ENCODE measurements at regions not wholly inside any gene's neighbourhood (a gene's known extent, or its start where the extent isn't known, plus 50 kb on each side); places are given as distances from the start of the nearest gene placed in this dataset.

GRCh38 chr6:40253420-40253819 is 319.2 kb upstream of the MOCS1 start:
- H3K4me3 ChIP-seq, result no peak overlapping the region
- no peaks in the 10 kb centered on the region for H3K9me3 ChIP-seq
- DNase-seq, result no peak
- no peaks in the 10 kb centered on the region for H3K4me1 ChIP-seq
- 61 to 79% (median 63%) methylated on average over 3 of the region's 3 CpGs for WGBS, 3 donors
- no peaks in the 10 kb centered on the region for H3K27me3 ChIP-seq (ENCODE audit: insufficient read depth in 3 of 3, low read length in 2 of 3)
- no peak overlapping the region for H3K27ac ChIP-seq
- intact Hi-C loops (cut with DNase I), result no loop called here
- TF ChIP-seq CTCF (IDR thresholded peaks at IDR 0.05), result no peak
- H3K36me3 ChIP-seq (ENCODE audit: insufficient read depth in 1 of 2, low read depth in 1 of 2), result no peaks in the 10 kb centered on the region
- ATAC-seq, result no peak

- WGBS, 3 donors, result 69 to 82% (median 77%) methylated on average over 4 of the region's 4 CpGs
- no peak for DNase-seq
- Histone ChIP-seq H3K27me3 (ENCODE audit: insufficient read depth in 3 of 3, low read length in 2 of 3) (no peaks in the 10 kb centered on the region), H3K36me3 (ENCODE audit: insufficient read depth in 1 of 2, low read depth in 1 of 2) (no peaks in the 10 kb centered on the region), H3K9me3 (no peaks in the 10 kb centered on the region), H3K4me3 (no peak overlapping the region), H3K27ac (no peak overlapping the region), H3K4me1 (no peaks in the 10 kb centered on the region)
- TF ChIP-seq CTCF (IDR thresholded peaks at IDR 0.05), result no peak
- intact Hi-C loops (cut with DNase I), result no loop called here
- no peak for ATAC-seq
Measured at GRCh38 chr6:40252531-40253258, 318.4 kb upstream of the MOCS1 start.

DNA sequence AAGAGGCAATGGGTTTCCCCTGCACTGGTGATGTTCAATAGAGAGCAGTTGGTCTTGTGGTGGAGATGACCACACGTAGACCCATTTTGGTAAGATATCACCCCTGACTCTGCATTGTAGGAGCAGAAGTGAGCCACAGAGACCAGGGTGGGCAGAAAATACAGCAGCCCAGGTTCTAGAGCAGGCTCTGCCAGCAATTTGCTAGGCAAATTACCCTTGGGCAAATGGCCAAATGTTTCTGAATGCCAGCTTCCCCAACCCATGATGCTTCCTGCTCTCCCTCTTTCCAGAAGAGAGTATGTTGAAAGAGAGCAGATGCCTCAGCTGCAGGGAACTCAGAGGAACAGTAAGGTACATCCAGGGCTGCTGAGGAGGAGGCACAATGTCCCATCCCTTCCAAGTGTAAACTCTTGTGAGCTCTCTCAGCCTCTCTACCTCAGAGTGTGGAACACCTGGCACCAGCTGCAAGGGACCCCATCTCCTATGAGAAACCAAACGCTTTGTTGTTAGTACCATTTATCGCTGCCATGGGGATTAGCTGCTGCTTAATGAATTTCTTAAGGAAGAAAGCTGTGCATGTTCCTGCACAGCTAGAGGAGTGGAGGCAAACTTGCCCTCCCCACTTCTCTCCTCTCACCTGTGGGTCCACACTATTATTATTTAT is 317.5 kb upstream of the MOCS1 start:
- Histone ChIP-seq H3K27ac (no peak overlapping the region), H3K36me3 (ENCODE audit: insufficient read depth in 1 of 2, low read depth in 1 of 2) (no peaks in the 10 kb centered on the region), H3K9me3 (no peaks in the 10 kb centered on the region), H3K4me3 (no peak overlapping the region), H3K27me3 (ENCODE audit: insufficient read depth in 3 of 3, low read length in 2 of 3) (no peaks in the 10 kb centered on the region), H3K4me1 (no peaks in the 10 kb centered on the region)
- ATAC-seq, result no peak
- 62 to 75% (median 73%) methylated on average over 3 of the region's 3 CpGs for WGBS, 3 donors
- intact Hi-C loops (cut with DNase I), result no loop called here
- no peak for DNase-seq
- no peak for TF ChIP-seq CTCF (IDR thresholded peaks at IDR 0.05)

DNA sequence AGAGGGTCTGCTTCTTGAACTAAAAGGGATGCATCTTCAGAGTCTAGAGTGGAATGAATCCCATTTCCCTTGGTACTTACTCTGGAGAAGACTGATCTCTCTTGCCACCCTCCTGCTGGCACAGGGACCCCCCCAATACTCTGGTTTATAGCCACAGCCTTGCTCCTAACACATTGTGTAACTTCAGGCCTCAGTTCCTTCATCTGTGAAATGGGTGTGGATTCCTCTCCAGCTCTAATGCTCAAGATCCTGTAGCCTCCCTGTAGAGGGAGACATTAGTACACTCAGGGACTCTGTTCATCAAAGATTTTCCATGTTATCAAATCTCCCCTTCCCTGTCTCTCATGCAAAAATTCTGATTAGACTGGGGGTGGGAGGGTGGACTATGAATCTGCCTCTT is 315.7 kb upstream of the MOCS1 start:
- no peak for TF ChIP-seq CTCF (IDR thresholded peaks at IDR 0.05)
- DNase-seq (no peak), ATAC-seq (no peak)
- no peak overlapping the region for H3K27ac ChIP-seq
- no peaks in the 10 kb centered on the region for H3K36me3 ChIP-seq (ENCODE audit: insufficient read depth in 1 of 2, low read depth in 1 of 2)
- no peaks in the 10 kb centered on the region for H3K4me1 ChIP-seq
- H3K27me3 ChIP-seq (ENCODE audit: insufficient read depth in 3 of 3, low read length in 2 of 3), result no peaks in the 10 kb centered on the region
- intact Hi-C loops (cut with DNase I), result no loop called here
- no peaks in the 10 kb centered on the region for H3K9me3 ChIP-seq
- H3K4me3 ChIP-seq, result no peak overlapping the region

Measured in psoas muscle (tissue), 7 donors.